T-helper 1 cell treated with Interleukin-12 subunit alpha and Interleukin-12 subunit beta and Interleukin-4 antibody, amounts not matched to agents 30 ng/mL and 1 ng/mL, for 36 hours (primary cell): ENCODE measurements at regions not wholly inside any gene's neighbourhood (a gene's known extent, or its start where the extent isn't known, plus 50 kb on each side); places are given as distances from the start of the nearest gene placed in this dataset.

ENCODE experiments used
- intact Hi-C: fragments of 100-400 bp; cut with micrococcal nuclease; formaldehyde crosslinking; loops from one replicate; pipeline ENCODE4 v1.15.1; 2024

DNA sequence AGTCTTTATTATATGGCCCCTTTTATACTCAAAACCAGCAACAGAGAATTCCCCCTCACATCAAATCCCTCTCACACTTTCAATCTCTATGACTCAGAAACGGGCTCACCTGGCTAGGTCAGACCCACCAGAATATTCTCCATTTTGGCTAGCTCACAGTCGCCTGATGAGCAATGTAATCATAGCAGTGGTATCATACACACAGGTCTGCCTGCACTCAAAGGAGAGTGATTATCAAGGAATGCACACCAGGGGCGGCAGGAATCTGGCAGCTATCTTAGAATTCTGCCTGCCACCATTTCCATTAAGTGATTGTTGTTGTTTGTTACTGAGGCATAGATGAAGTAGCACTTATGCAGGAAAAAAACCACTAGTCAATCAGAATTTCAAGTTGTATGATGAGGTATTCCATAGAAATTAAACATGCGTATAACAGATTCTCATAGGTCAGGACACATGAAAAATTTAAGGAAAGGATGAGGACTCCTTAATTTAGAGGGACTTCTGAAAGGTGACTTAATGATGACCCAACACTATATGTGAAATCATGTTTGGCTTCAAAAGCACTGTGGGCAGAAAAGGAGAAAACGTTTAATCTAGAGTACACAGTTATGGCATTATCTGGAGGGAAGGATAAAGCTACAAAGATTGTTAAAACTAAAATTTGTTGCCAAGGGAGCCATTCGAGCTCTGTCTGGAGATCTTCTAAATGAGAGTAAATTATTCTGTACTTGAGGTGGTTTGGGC lies 185.8 kb upstream of the DDI1 start:
- intact Hi-C loops, result no loop called here

DNA sequence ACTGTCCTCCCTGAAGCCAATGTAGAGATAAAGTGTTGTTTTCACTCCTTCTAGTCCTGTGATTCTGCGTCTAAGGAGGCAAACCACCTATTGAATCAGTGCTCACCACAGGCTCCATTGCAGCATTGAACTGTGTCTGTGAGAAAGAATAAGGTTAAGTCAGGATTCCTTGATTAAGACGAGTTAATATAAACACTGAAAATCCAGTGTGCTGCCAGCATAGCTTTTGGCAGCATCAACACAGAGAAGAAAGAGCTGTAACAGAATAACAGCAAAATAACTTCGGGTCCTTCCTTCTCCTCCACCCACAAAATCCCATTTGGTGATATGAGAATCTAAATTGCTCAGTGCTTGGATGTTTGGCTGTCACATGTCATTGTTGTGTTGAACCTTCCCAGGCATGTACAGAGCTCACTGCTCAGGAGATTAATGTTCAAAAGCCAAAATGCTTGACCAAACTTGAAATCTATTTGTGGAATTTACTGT lies 185.2 kb upstream of the DDI1 start:
- intact Hi-C loops, result no loop called here
